ENCODE measurements at regions not wholly inside any gene's neighbourhood (a gene's known extent, or its start where the extent isn't known, plus 50 kb on each side); places are given as distances from the start of the nearest gene placed in this dataset.
A peak's percentile ranks its signal among the peaks of the same experiment; 100 is the strongest.

DNA sequence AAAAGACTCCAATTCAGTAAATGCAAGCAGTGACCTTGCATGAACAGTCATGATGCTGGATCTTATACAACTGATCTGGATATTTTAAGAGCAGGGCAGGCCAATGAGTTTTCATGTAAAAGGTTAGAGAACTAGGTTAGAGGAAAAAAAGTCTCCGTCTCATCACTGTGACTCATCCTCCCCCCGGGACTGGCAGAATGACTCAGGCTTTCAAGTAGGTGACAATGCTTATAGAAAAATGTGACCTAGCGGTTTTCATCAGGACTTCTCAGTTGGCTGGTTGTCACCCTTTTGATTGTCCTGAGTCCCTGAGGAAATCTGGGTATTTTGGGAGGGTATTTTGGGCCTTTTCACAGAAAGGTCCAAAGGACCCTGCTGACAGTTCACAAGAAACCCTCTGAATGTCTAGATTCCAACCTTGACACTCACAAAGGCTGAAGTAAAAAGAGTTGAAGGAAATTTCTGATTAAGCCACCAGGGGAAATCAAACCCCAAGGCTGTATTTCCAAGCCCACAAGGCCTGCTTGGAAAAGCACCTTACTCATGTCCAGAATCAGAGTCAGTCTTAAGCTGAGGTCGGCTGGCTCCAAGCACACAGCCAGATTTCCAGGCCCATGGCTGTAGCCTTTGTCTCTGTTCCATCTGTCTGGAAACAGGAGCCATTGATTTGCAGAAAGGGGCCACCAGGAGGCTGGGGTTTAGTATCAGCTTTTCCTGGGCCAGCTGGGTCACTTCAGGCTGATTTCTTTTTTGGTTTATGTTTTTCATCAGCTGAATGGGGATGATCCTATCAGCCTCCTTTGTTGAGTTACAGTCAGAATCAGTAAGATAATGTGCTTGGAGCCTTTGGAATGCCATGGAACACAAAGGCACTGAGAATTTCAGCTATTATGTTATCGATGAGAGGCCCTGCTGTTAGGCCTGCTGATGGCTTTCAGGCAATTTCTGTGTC lies 226.4 kb upstream of the HABP2 start:
- TF ChIP-seq HMG20A (CRISPR knock-in tag; conservative IDR thresholded peaks at IDR 0.05) (no peak), CREM (IDR thresholded peaks at IDR 0.05; ENCODE audit: low read depth) (no peak), RBFOX2 (IDR thresholded peaks at IDR 0.05; ENCODE audit: low read depth, low read length) (no peak), FOXJ3 (CRISPR knock-in tag; IDR thresholded peaks at IDR 0.05) (no peak), POLR2A (conservative IDR thresholded peaks at IDR 0.05) (no peak)
- TF ChIP-seq, protein P1, sequence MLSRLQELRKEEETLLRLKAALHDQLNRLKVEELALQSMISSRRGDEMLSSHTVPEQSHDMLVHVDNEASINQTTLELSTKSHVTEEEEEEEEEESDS (CRISPR knock-in tag; IDR thresholded peaks at IDR 0.05) = no peak
- TF ChIP-seq, protein P2, sequence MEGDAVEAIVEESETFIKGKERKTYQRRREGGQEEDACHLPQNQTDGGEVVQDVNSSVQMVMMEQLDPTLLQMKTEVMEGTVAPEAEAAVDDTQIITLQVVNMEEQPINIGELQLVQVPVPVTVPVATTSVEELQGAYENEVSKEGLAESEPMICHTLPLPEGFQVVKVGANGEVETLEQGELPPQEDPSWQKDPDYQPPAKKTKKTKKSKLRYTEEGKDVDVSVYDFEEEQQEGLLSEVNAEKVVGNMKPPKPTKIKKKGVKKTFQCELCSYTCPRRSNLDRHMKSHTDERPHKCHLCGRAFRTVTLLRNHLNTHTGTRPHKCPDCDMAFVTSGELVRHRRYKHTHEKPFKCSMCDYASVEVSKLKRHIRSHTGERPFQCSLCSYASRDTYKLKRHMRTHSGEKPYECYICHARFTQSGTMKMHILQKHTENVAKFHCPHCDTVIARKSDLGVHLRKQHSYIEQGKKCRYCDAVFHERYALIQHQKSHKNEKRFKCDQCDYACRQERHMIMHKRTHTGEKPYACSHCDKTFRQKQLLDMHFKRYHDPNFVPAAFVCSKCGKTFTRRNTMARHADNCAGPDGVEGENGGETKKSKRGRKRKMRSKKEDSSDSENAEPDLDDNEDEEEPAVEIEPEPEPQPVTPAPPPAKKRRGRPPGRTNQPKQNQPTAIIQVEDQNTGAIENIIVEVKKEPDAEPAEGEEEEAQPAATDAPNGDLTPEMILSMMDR (IDR thresholded peaks at IDR 0.05 in 2 of 3, conservative IDR thresholded peaks at IDR 0.05 in 1 of 3; ENCODE audit: insufficient read depth in 2 of 3, low read depth in 1 of 3, low read length in 3 of 3) = 0 out of 6 replicates have a peak, but pooled peaks of 1 of the 3 experiments have one; percentile 22

All from K562 (cell line).